ENCODE measurements at regions not wholly inside any gene's neighbourhood (a gene's known extent, or its start where the extent isn't known, plus 50 kb on each side); places are given as distances from the start of the nearest gene placed in this dataset.

DNA sequence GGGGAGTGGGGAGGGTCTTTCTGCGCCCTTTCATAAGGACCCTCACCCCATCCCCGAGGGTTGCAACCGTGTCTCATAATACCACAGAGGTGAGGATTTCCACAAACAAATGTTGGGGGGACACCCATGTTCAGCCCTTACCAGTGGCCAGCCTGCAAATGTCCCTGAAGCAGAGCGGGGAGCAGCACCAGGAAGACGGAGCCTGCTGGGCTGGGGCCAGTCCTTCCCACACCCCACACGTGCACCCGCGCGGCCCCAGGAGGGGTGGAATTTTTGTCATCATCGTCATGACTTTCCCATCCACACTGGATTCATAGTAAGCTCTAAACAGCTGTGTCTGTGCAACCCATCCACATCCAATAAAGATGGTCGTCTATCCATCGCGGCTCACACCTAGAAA lies 409.8 kb downstream of the BRD1 start:
- Mint-ChIP-seq H3K36me3 (ENCODE audit: low read depth) (no peaks in the 10 kb centered on the region), H3K4me3 (no peak overlapping the region), H3K9me3 (no peaks in the 10 kb centered on the region; the same call in 2 of the 3 replicates), H3K27ac (no peak overlapping the region), H3K4me1 (peaks cover 14% of the 10 kb centered on the region), H3K27me3 (ENCODE audit: insufficient read depth, low read depth, poor library complexity) (peaks cover 6% of the 10 kb centered on the region)
- no peaks in the 10 kb centered on the region for H4K20me1 ChIP-seq (replicated peaks; ENCODE audit: insufficient read depth)
- ATAC-seq (no peak), DNase-seq (ENCODE audit: low spot score) (no peak)
- no peaks in the 10 kb centered on the region for H3K27me3 ChIP-seq (ENCODE audit: insufficient read depth)
- no peaks in the 10 kb centered on the region for H3K79me2 ChIP-seq (replicated peaks; ENCODE audit: insufficient read depth)
- H3K27ac ChIP-seq (ENCODE audit: low read depth) = no peak overlapping the region
- no peaks in the 10 kb centered on the region for H3F3A ChIP-seq (replicated peaks; ENCODE audit: low read depth)
- H3K4me3 ChIP-seq = no peak overlapping the region
- TF ChIP-seq STAT1 (IDR thresholded peaks at IDR 0.05; ENCODE audit: unreplicated experiment) (no peak), JUNB (IDR thresholded peaks at IDR 0.05; ENCODE audit: unreplicated experiment) (no peak), EZH2 (IDR thresholded peaks at IDR 0.05; ENCODE audit: low read depth, unreplicated experiment) (no peak), NANOG (IDR thresholded peaks at IDR 0.05; ENCODE audit: borderline replicate concordance) (no peak), POLR2AphosphoS5 (IDR thresholded peaks at IDR 0.05; ENCODE audit: low read depth) (no peak)
- TF ChIP-seq, protein P1, sequence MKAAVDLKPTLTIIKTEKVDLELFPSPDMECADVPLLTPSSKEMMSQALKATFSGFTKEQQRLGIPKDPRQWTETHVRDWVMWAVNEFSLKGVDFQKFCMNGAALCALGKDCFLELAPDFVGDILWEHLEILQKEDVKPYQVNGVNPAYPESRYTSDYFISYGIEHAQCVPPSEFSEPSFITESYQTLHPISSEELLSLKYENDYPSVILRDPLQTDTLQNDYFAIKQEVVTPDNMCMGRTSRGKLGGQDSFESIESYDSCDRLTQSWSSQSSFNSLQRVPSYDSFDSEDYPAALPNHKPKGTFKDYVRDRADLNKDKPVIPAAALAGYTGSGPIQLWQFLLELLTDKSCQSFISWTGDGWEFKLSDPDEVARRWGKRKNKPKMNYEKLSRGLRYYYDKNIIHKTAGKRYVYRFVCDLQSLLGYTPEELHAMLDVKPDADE (IDR thresholded peaks at IDR 0.05) = no peak
- TF ChIP-seq, protein P2, sequence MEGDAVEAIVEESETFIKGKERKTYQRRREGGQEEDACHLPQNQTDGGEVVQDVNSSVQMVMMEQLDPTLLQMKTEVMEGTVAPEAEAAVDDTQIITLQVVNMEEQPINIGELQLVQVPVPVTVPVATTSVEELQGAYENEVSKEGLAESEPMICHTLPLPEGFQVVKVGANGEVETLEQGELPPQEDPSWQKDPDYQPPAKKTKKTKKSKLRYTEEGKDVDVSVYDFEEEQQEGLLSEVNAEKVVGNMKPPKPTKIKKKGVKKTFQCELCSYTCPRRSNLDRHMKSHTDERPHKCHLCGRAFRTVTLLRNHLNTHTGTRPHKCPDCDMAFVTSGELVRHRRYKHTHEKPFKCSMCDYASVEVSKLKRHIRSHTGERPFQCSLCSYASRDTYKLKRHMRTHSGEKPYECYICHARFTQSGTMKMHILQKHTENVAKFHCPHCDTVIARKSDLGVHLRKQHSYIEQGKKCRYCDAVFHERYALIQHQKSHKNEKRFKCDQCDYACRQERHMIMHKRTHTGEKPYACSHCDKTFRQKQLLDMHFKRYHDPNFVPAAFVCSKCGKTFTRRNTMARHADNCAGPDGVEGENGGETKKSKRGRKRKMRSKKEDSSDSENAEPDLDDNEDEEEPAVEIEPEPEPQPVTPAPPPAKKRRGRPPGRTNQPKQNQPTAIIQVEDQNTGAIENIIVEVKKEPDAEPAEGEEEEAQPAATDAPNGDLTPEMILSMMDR (conservative IDR thresholded peaks at IDR 0.05; ENCODE audit: low read depth in 2 of 2) = no peak
- TF ChIP-seq, protein P3, sequence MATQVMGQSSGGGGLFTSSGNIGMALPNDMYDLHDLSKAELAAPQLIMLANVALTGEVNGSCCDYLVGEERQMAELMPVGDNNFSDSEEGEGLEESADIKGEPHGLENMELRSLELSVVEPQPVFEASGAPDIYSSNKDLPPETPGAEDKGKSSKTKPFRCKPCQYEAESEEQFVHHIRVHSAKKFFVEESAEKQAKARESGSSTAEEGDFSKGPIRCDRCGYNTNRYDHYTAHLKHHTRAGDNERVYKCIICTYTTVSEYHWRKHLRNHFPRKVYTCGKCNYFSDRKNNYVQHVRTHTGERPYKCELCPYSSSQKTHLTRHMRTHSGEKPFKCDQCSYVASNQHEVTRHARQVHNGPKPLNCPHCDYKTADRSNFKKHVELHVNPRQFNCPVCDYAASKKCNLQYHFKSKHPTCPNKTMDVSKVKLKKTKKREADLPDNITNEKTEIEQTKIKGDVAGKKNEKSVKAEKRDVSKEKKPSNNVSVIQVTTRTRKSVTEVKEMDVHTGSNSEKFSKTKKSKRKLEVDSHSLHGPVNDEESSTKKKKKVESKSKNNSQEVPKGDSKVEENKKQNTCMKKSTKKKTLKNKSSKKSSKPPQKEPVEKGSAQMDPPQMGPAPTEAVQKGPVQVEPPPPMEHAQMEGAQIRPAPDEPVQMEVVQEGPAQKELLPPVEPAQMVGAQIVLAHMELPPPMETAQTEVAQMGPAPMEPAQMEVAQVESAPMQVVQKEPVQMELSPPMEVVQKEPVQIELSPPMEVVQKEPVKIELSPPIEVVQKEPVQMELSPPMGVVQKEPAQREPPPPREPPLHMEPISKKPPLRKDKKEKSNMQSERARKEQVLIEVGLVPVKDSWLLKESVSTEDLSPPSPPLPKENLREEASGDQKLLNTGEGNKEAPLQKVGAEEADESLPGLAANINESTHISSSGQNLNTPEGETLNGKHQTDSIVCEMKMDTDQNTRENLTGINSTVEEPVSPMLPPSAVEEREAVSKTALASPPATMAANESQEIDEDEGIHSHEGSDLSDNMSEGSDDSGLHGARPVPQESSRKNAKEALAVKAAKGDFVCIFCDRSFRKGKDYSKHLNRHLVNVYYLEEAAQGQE (IDR thresholded peaks at IDR 0.05; ENCODE audit: unreplicated experiment) = no peak
- H3K36me3 ChIP-seq (ENCODE audit: insufficient read depth) = no peaks in the 10 kb centered on the region; the same call in 1 of the 2 replicates
- no peaks in the 10 kb centered on the region for H3K4me1 ChIP-seq (ENCODE audit: insufficient read depth)
- no peak overlapping the region for H2AFZ ChIP-seq
- no peak overlapping the region for H3K4me2 ChIP-seq
- H3K9me2 ChIP-seq (ENCODE audit: insufficient read depth) = no peaks in the 10 kb centered on the region

DNA sequence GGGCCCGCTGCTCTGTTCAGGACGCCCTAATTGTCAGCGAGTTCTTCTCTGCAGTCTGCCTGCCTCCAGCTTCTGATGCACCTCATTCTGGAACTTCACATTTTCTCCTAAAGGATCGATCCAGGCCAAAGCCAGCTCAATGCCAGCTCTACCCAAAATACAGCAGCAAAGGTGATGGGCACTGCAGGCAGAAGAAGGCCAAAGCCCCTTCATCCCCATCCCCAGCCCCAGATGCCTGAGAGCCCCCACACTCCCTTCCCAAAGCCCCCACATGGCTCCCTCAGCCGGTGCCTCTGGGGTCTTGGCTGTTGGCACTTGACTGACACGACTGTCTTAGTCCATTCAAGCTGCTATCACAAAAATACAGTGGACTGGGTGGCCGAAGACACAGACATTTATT lies 410.3 kb downstream of the BRD1 start:
- H3K27ac ChIP-seq (ENCODE audit: low read depth) = no peak overlapping the region
- H3F3A ChIP-seq (replicated peaks; ENCODE audit: low read depth) = no peaks in the 10 kb centered on the region
- no peaks in the 10 kb centered on the region for H3K9me2 ChIP-seq (ENCODE audit: insufficient read depth)
- no peak for TF ChIP-seq CREB1 (CRISPR knock-in tag; IDR thresholded peaks at IDR 0.05; ENCODE audit: low read depth)
- peaks cover 16% of the 10 kb centered on the region for H3K4me1 Mint-ChIP-seq
- no peaks in the 10 kb centered on the region; the same call in 1 of the 2 replicates for H3K36me3 ChIP-seq (ENCODE audit: insufficient read depth)
- no peak for ATAC-seq
- H3K27ac Mint-ChIP-seq = no peak overlapping the region
- no peaks in the 10 kb centered on the region for H3K79me2 ChIP-seq (replicated peaks; ENCODE audit: insufficient read depth)
- H3K4me1 ChIP-seq (ENCODE audit: insufficient read depth) = no peaks in the 10 kb centered on the region
- peaks cover 6% of the 10 kb centered on the region for H3K27me3 Mint-ChIP-seq (ENCODE audit: insufficient read depth, low read depth, poor library complexity)
- H4K20me1 ChIP-seq (replicated peaks; ENCODE audit: insufficient read depth) = no peaks in the 10 kb centered on the region
- H3K9me3 Mint-ChIP-seq = no peaks in the 10 kb centered on the region; the same call in 2 of the 3 replicates
- H3K27me3 ChIP-seq (ENCODE audit: insufficient read depth) = no peaks in the 10 kb centered on the region
- H2AFZ ChIP-seq = no peak overlapping the region
- H3K4me3 Mint-ChIP-seq = no peak overlapping the region
- H3K4me3 ChIP-seq = no peak overlapping the region
- H3K36me3 Mint-ChIP-seq (ENCODE audit: low read depth) = no peaks in the 10 kb centered on the region
- H3K4me2 ChIP-seq = no peak overlapping the region
- DNase-seq (ENCODE audit: low spot score) = no peak

Measured in GM23338 (cell line).